ENCODE measurements at regions not wholly inside any gene's neighbourhood (a gene's known extent, or its start where the extent isn't known, plus 50 kb on each side); places are given as distances from the start of the nearest gene placed in this dataset.
A peak's percentile ranks its signal among the peaks of the same experiment; 100 is the strongest.

GRCh38 chr9:89865981-89866380, 261.2 kb downstream of the GADD45G start:
- Histone ChIP-seq H3K9me3 (ENCODE audit: low read depth) (no peaks in the 10 kb centered on the region), H3K27ac (no peak overlapping the region), H3K27me3 (no peaks in the 10 kb centered on the region), H3K4me1 (ENCODE audit: low read depth) (peaks cover 17% of the 10 kb centered on the region), H3K4me3 (no peak overlapping the region), H3K36me3 (no peaks in the 10 kb centered on the region)
- no peak for DNase-seq (ENCODE audit: low read depth in 1 of 2, low spot score in 1 of 2)
- TF ChIP-seq CTCF (IDR thresholded peaks at IDR 0.05; ENCODE audit: low read depth, low read length), result no peak

- H3K27me3 ChIP-seq, result no peaks in the 10 kb centered on the region
- no peaks in the 10 kb centered on the region for H3K36me3 ChIP-seq
- no peak for DNase-seq (ENCODE audit: low read depth in 1 of 2, low spot score in 1 of 2)
- no peaks in the 10 kb centered on the region for H3K9me3 ChIP-seq (ENCODE audit: low read depth)
- no peak overlapping the region for H3K27ac ChIP-seq
- no peak for TF ChIP-seq CTCF (IDR thresholded peaks at IDR 0.05; ENCODE audit: low read depth, low read length)
- peaks cover 17% of the 10 kb centered on the region for H3K4me1 ChIP-seq (ENCODE audit: low read depth)
- no peak overlapping the region for H3K4me3 ChIP-seq
Measured at GRCh38 chr9:89866701-89867100, 261.9 kb downstream of the GADD45G start.

- H3K36me3 ChIP-seq, result no peaks in the 10 kb centered on the region
- no peak overlapping the region for H3K4me3 ChIP-seq
- no peaks in the 10 kb centered on the region for H3K9me3 ChIP-seq (ENCODE audit: low read depth)
- H3K27ac ChIP-seq, result no peak overlapping the region
- no peak for DNase-seq (ENCODE audit: low read depth in 1 of 2, low spot score in 1 of 2)
- no peak for TF ChIP-seq CTCF (IDR thresholded peaks at IDR 0.05; ENCODE audit: low read depth, low read length)
- H3K4me1 ChIP-seq (ENCODE audit: low read depth), result peaks cover 17% of the 10 kb centered on the region
- no peaks in the 10 kb centered on the region for H3K27me3 ChIP-seq
Measured at GRCh38 chr9:89868100-89868499, 263.3 kb downstream of the GADD45G start.

GRCh38 chr9:89869793-89870580, 265.2 kb downstream of the GADD45G start:
- DNase-seq (ENCODE audit: low read depth in 1 of 2, low spot score in 1 of 2), result no peak
- no peaks in the 10 kb centered on the region for H3K27me3 ChIP-seq
- no peak overlapping the region for H3K27ac ChIP-seq
- H3K4me1 ChIP-seq (ENCODE audit: low read depth), result peaks cover 33% of the 10 kb centered on the region
- H3K9me3 ChIP-seq (ENCODE audit: low read depth), result no peaks in the 10 kb centered on the region
- no peak overlapping the region for H3K4me3 ChIP-seq
- no peak for TF ChIP-seq CTCF (IDR thresholded peaks at IDR 0.05; ENCODE audit: low read depth, low read length)
- H3K36me3 ChIP-seq, result no peaks in the 10 kb centered on the region

- peaks cover 41% of the 10 kb centered on the region for H3K4me1 ChIP-seq (ENCODE audit: low read depth)
- no peaks in the 10 kb centered on the region for H3K36me3 ChIP-seq
- no peak for TF ChIP-seq CTCF (IDR thresholded peaks at IDR 0.05; ENCODE audit: low read depth, low read length)
- H3K27ac ChIP-seq, result peak overlapping the region; percentile 89
- H3K9me3 ChIP-seq (ENCODE audit: low read depth), result no peaks in the 10 kb centered on the region
- no peaks in the 10 kb centered on the region for H3K27me3 ChIP-seq
- no peak overlapping the region for H3K4me3 ChIP-seq
- DNase-seq (ENCODE audit: low read depth in 1 of 2, low spot score in 1 of 2), result no peak
Measured at GRCh38 chr9:89871871-89872331, 267.1 kb downstream of the GADD45G start.

Measured in cardiac muscle cell (in vitro differentiated cells and primary cell).